GM12872 (cell line): ENCODE measurements at regions not wholly inside any gene's neighbourhood (a gene's known extent, or its start where the extent isn't known, plus 50 kb on each side); places are given as distances from the start of the nearest gene placed in this dataset.

ENCODE experiments used
- CTCF ChIP-seq: IDR thresholded peaks from 3 replicates; pipeline ENCODE4 v1.5.1; 2011; ENCODE audit warnings: low read depth, mild to moderate bottlenecking, low read length, moderate library complexity; ENCODE audit not compliant: insufficient read depth

DNA sequence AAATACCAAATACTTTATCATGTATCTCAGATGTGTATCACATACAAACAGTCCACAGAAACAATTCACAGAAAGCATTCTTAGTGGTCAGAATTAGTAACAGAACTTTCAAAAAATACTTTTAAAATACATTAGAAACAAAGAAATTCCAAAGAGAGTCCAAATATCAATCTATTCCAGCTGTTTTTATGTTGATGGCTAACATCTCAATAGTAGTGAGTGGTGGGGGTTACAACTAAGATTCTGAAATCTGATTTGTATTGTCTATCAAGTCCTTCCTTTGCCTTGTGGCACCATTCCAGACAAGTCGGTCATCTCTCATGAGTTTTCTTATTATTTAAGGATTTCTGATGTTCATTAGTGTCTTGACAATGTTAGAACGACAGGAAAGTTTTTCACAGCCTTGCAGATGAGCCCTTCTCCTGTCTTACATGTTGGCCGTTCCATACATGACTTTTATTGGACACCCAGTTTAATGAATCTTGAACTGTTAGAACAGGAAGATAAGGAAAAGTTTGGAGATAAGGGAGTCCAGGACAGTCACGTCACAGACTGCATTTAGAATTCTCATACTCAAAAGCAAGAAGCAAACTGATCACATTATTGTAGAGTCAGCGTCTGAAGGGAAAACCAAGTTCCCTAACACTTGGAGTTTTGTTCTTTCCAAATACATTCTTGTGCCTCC lies 410.3 kb downstream of the PID1 start:
- no peak for TF ChIP-seq CTCF

DNA sequence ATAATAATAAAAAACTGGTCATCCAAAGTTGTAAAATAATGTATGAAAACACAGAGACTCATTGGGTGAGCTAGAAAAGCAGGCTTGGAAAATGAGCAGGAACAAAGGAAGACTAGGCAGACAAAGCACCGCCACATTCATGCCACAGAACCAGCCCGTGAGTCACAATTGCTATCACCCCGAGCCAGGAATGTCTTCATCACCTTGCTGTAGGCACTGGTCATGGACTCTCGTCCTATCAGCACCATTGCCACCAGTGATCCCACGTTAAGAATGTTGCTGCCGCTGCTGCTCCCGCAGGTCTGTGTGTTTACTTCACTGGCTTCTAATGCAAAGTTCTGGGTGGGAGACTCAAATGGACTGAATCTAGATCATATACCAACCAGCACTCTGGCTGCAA lies 417.9 kb downstream of the PID1 start:
- no peak for TF ChIP-seq CTCF

DNA sequence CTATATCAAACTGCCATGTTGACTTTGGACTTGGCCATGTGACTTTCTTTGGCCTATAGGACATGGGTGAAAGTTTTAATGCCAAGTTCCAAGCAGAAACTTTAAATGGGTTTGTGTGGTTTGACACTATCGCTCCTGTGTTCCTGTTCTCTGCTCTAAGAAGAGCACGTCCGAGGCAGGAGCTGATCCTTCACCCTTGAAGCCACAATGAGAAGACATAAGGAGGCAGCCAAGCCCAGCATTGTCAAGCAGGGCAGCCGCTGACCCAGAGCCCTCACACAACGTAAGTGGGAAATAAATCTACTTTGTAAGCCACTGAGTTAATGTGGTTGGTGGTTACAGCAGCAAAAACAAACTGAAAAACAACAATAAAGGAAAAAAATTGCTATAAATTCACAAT lies 422.4 kb downstream of the PID1 start:
- no peak for TF ChIP-seq CTCF

GRCh38 chr2:228847684-228848083 lies 423.4 kb downstream of the PID1 start:
- TF ChIP-seq CTCF, result no peak

GRCh38 chr2:228846161-228846560 lies 424.9 kb downstream of the PID1 start:
- no peak for TF ChIP-seq CTCF

DNA sequence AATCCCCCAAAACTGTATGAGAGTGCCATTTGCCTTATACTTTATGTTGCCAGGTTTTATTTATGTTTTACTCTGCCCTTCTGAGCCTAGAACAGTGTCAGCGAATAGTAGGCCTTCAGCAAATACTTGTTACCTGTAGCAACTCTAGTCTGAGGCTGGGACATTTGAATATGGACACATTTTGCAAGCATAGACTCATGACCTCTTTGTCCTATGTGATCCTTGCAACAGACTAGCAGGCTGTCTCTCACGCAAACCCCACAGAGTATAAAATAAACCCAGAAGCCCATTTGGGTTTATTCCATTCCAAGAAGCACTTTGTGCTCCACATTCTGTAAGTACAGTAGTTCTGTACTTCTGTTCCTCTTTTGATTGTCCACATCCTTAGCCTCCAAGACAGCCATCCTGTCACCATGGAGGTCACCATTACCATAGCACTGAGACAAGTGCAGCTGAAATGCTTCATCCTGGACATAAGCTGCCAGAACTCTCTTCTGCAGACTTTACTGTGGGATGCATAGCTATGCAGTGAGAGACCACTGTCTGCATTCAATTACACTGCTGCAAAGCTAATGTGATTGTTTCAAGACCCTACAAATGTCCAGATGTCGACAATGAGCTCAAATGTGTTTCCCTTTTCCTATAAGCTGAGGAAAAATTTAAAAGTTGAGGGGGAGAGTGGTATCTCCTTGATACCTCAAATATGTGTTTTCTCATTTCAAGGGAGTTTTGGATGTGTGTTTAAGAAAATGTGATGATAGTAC lies 425.7 kb downstream of the PID1 start:
- no peak for TF ChIP-seq CTCF

GRCh38 chr2:228841877-228842276 lies 429.2 kb downstream of the PID1 start:
- TF ChIP-seq CTCF, result no peak
